ENCODE measurements at regions not wholly inside any gene's neighbourhood (a gene's known extent, or its start where the extent isn't known, plus 50 kb on each side); places are given as distances from the start of the nearest gene placed in this dataset.

GRCh38 chr5:165920655-165921054 is 2370.8 kb upstream of the WWC1 start:
- TF ChIP-seq REST (IDR thresholded peaks at IDR 0.05; ENCODE audit: borderline replicate concordance) (no peak), RAD21 (conservative IDR thresholded peaks at IDR 0.05) (no peak), TAF1 (IDR thresholded peaks at IDR 0.05; ENCODE audit: low read depth) (no peak), POLR2AphosphoS5 (IDR thresholded peaks at IDR 0.05) (no peak), EZH2 (IDR thresholded peaks at IDR 0.05; ENCODE audit: borderline replicate concordance, insufficient read depth, low read length, poor library complexity, severe bottlenecking) (no peak), EP300 (conservative IDR thresholded peaks at IDR 0.05; ENCODE audit: poor library complexity, severe bottlenecking) (no peak), SMC3 (conservative IDR thresholded peaks at IDR 0.05; ENCODE audit: poor library complexity) (no peak)
- TF ChIP-seq, protein P1, sequence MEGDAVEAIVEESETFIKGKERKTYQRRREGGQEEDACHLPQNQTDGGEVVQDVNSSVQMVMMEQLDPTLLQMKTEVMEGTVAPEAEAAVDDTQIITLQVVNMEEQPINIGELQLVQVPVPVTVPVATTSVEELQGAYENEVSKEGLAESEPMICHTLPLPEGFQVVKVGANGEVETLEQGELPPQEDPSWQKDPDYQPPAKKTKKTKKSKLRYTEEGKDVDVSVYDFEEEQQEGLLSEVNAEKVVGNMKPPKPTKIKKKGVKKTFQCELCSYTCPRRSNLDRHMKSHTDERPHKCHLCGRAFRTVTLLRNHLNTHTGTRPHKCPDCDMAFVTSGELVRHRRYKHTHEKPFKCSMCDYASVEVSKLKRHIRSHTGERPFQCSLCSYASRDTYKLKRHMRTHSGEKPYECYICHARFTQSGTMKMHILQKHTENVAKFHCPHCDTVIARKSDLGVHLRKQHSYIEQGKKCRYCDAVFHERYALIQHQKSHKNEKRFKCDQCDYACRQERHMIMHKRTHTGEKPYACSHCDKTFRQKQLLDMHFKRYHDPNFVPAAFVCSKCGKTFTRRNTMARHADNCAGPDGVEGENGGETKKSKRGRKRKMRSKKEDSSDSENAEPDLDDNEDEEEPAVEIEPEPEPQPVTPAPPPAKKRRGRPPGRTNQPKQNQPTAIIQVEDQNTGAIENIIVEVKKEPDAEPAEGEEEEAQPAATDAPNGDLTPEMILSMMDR (IDR thresholded peaks at IDR 0.05; ENCODE audit: poor library complexity, severe bottlenecking), result no peak
